NB4 (cell line): ENCODE measurements at regions not wholly inside any gene's neighbourhood (a gene's known extent, or its start where the extent isn't known, plus 50 kb on each side); places are given as distances from the start of the nearest gene placed in this dataset.
"Not testable (repeated sequence)": the region's sequence is repeated elsewhere in the genome, so short reads cannot be mapped to it uniquely, and the experiment has no call there.

ENCODE experiments used
- DNase-seq: peaks from one replicate; pipeline ENCODE4 v3.0.0; 2010; ENCODE audit warnings: low read depth
- H3K4me3 ChIP-seq: one replicate; pipeline ENCODE4 v1.5.1; 2011; ENCODE audit warnings: mild to moderate bottlenecking, low read depth, low read length, moderate library complexity
- MAX ChIP-seq: IDR thresholded peaks from 2 replicates; pipeline ENCODE4 v1.6.1; 2011; ENCODE audit warnings: low read depth, low read length
- MYC ChIP-seq: IDR thresholded peaks from 2 replicates; pipeline ENCODE4 v1.6.1; 2011; ENCODE audit warnings: low read depth, low read length
- POLR2A ChIP-seq: IDR thresholded peaks from 2 replicates; pipeline ENCODE4 v1.6.1; 2011; ENCODE audit warnings: mild to moderate bottlenecking; ENCODE audit not compliant: insufficient read length; ENCODE audit errors: extremely low read depth
- TF ChIP-seq, protein P1 (sequence below): IDR thresholded peaks from one replicate; pipeline ENCODE4 v1.5.1; 2012; ENCODE audit warnings: low read depth, low read length

DNA sequence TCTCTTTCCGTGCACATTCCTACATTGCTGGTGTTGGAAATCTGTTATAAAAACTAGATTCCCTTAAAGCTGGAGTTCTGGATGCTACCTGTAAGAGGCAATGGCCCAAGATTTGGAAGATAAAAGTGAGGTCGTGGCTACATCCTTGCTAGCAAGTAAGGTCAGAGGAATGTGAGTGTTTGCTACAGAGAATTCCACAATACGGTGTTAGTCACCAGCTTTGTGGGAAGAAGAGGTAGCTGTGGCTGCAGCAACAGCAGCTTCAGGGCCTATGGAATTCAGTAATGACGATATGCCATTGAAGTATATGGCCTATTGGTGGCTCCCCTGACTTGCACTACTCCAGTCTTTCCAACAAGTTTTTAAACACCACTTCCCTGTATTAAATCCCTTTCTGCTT lies 227.7 kb upstream of the TMEM260 start:
- no peak for DNase-seq
- TF ChIP-seq POLR2A: no peak
- TF ChIP-seq MAX: no peak
- TF ChIP-seq MYC: no peak
- TF ChIP-seq, protein P1, sequence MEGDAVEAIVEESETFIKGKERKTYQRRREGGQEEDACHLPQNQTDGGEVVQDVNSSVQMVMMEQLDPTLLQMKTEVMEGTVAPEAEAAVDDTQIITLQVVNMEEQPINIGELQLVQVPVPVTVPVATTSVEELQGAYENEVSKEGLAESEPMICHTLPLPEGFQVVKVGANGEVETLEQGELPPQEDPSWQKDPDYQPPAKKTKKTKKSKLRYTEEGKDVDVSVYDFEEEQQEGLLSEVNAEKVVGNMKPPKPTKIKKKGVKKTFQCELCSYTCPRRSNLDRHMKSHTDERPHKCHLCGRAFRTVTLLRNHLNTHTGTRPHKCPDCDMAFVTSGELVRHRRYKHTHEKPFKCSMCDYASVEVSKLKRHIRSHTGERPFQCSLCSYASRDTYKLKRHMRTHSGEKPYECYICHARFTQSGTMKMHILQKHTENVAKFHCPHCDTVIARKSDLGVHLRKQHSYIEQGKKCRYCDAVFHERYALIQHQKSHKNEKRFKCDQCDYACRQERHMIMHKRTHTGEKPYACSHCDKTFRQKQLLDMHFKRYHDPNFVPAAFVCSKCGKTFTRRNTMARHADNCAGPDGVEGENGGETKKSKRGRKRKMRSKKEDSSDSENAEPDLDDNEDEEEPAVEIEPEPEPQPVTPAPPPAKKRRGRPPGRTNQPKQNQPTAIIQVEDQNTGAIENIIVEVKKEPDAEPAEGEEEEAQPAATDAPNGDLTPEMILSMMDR: no peak
- no peak overlapping the region for H3K4me3 ChIP-seq

DNA sequence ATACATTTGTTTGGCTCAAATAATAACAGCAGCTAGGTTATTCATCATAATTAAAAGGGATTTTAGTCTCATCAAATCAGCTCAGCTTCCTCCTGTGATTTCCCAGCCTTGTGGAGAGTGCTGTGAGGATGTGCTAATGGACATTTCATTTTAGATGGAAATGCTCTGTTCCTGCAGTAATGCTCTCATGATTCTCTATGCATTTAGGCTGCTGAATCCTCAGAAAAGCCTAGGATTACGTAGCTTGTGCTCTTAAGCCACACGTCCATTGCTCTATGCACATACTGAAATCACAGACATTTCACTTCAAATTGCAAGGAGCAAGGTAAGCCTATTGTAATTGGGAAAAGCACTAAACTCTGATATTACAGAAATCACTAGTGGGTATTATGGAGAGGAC lies 226.6 kb upstream of the TMEM260 start:
- no peak overlapping the region for H3K4me3 ChIP-seq
- TF ChIP-seq MAX (no peak), MYC (no peak)
- DNase-seq: no peak

GRCh38 chr14:56357428-56357827 lies 222.2 kb upstream of the TMEM260 start:
- no peak for DNase-seq
- no peak overlapping the region for H3K4me3 ChIP-seq
- no peak for TF ChIP-seq MAX
- TF ChIP-seq POLR2A: no peak
- TF ChIP-seq, protein P1: no peak
- TF ChIP-seq MYC: no peak

DNA sequence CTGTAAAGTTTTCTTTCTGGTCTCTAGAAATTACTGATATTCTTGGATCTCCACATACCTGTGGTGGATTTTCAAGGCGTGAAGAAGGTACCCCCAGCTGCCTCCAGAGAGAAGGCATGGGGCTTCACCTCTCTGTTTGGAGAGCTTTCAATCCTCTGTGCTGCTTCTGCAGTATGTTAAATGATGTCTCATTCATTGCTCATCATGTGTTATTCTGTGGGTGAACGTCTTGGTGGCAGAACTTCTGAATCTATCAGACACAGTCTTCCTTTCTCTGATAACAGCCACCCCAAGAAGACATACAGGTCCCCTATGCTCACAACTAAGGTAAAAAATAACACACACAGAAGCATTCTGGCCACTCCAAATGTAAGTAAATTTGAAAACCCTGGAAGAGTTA lies 221.3 kb upstream of the TMEM260 start:
- no peak for TF ChIP-seq POLR2A
- no peak for TF ChIP-seq MYC
- TF ChIP-seq MAX: no peak
- TF ChIP-seq, protein P1: no peak
- H3K4me3 ChIP-seq: no peak overlapping the region
- DNase-seq: no peak

- TF ChIP-seq, protein P1: no peak
- TF ChIP-seq MAX (no peak), POLR2A (no peak), MYC (no peak)
- H3K4me3 ChIP-seq: no peak overlapping the region
- DNase-seq: no peak
Measured at GRCh38 chr14:56358851-56359614, 220.6 kb upstream of the TMEM260 start.

DNA sequence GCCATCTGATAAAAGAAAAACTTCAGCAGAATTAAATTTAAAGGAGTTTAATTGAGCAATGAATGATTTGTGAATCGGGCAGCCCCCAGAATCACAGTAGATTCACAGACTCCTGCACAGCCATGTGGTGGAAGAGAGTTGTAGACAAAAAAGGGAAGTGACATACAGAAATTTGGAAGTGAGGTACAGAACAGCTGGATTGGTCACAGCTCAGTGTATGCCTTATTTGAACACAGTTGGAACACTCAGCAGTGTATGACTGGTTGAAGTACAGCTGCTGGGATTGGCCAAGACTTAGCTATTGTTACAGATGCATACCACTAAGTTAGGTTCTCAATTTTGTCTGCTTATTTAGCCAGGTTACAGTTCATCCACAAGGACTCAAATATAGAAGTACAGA lies 213.9 kb upstream of the TMEM260 start:
- peak; percentile 13 for DNase-seq
- H3K4me3 ChIP-seq: not testable (repeated sequence)

DNA sequence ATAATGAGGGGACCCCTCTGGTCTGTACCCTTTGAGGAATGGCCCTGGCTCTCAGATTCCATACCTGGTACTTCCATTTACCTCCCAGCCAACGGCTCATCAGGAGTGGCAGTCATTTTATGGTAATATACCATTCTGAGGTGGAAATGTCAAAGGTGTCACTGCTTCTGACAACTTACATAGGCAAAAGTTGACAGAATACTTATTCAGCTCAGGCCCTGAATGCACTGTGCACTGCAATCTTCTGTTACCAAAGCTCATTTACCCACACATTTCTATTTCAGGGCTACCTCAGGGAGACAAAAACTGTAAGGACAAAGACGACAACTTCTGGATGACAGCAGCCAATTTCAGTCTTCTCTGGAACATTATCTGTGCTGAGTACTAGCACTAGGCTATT lies 212.2 kb upstream of the TMEM260 start:
- H3K4me3 ChIP-seq: no peak overlapping the region
- no peak for DNase-seq
- TF ChIP-seq POLR2A (no peak), MAX (no peak)
- TF ChIP-seq, protein P1: no peak
